HEK293 (cell line): ENCODE measurements at regions not wholly inside any gene's neighbourhood (a gene's known extent, or its start where the extent isn't known, plus 50 kb on each side); places are given as distances from the start of the nearest gene placed in this dataset.

Source experiments
- ZBTB26 ChIP-seq: fragments of 450-650 bp; formaldehyde crosslinking; optimal IDR thresholded peaks from 2 replicates; pipeline ENCODE3; 2016; ENCODE audit warnings: missing biosample characterization, mild to moderate bottlenecking, missing genetic modification characterization
- ZNF335 ChIP-seq: fragments of 450-650 bp; formaldehyde crosslinking; conservative IDR thresholded peaks from 2 replicates; pipeline ENCODE4 v1.5.1; 2016; ENCODE audit warnings: missing biosample characterization, missing genetic modification characterization
- ZNF670 ChIP-seq: fragments of 450-650 bp; formaldehyde crosslinking; IDR thresholded peaks from 2 replicates; pipeline ENCODE4 v1.5.1; 2016; ENCODE audit warnings: missing biosample characterization, missing genetic modification characterization, low read depth
- TF ChIP-seq, protein P1 (sequence below): fragments of 450-650 bp; formaldehyde crosslinking; IDR thresholded peaks from 2 replicates; pipeline ENCODE4 v1.5.1; 2016; ENCODE audit warnings: missing biosample characterization, missing genetic modification characterization

DNA sequence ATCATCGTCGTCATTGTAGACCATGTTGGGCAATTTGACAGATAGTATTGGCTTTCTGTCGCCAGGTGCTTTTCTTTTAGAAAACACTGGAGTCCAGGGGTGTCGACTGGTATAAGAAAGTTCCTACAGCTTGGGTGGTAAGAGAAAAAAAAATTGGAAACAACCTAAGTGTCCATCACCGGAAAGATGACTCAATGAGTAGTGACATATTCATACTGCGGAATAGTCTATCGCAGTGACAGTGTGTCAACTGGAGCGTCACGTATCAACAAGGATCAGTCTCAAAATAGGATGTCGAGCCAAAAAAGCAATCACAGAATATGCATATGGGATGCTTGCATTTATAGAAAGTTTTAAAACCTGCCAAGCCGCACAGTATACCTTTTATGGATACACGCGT lies 157.6 kb downstream of the MN1 start:
- no peak for TF ChIP-seq ZBTB26
- no peak for TF ChIP-seq ZNF670 (tag by site-specific recombination)
- TF ChIP-seq ZNF335 (tag by site-specific recombination) = no peak
- TF ChIP-seq, protein P1, sequence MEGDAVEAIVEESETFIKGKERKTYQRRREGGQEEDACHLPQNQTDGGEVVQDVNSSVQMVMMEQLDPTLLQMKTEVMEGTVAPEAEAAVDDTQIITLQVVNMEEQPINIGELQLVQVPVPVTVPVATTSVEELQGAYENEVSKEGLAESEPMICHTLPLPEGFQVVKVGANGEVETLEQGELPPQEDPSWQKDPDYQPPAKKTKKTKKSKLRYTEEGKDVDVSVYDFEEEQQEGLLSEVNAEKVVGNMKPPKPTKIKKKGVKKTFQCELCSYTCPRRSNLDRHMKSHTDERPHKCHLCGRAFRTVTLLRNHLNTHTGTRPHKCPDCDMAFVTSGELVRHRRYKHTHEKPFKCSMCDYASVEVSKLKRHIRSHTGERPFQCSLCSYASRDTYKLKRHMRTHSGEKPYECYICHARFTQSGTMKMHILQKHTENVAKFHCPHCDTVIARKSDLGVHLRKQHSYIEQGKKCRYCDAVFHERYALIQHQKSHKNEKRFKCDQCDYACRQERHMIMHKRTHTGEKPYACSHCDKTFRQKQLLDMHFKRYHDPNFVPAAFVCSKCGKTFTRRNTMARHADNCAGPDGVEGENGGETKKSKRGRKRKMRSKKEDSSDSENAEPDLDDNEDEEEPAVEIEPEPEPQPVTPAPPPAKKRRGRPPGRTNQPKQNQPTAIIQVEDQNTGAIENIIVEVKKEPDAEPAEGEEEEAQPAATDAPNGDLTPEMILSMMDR (tag by site-specific recombination) = no peak
